Fibroblast of lung (primary cell): ENCODE measurements at regions not wholly inside any gene's neighbourhood (a gene's known extent, or its start where the extent isn't known, plus 50 kb on each side); places are given as distances from the start of the nearest gene placed in this dataset.

Experiments used
- DNase-seq, 2 donors: peaks; one replicate each; pipeline versions ENCODE4 v3.0.0 to v3.0.0-alpha.2; 2010; ENCODE audit warnings: low read depth in 2 of 2
- H2AFZ ChIP-seq: 2 replicates; pipeline ENCODE4 v1.5.1; 2012; ENCODE audit warnings: low read length, control low read depth, inconsistent platforms
- H3K27ac ChIP-seq: 2 replicates; pipeline ENCODE4 v1.5.1; 2011; ENCODE audit warnings: low read length, control low read depth; ENCODE audit not compliant: insufficient read depth
- H3K27me3 ChIP-seq: 2 replicates; pipeline ENCODE4 v1.5.1; 2011; ENCODE audit warnings: mild to moderate bottlenecking, low read length; ENCODE audit not compliant: control insufficient read depth, insufficient read depth
- H3K36me3 ChIP-seq: 2 replicates; pipeline ENCODE4 v1.5.1; 2011; ENCODE audit warnings: low read length; ENCODE audit not compliant: control insufficient read depth, insufficient read depth
- H3K4me1 ChIP-seq: 2 replicates; pipeline ENCODE4 v1.5.1; 2011; ENCODE audit warnings: low read length; ENCODE audit not compliant: control insufficient read depth, insufficient read depth; ENCODE audit errors: extremely low read depth
- H3K4me2 ChIP-seq: 2 replicates; pipeline ENCODE4 v1.5.1; 2011; ENCODE audit warnings: low read length, control low read depth; ENCODE audit not compliant: insufficient read depth; ENCODE audit errors: extremely low read depth
- H3K4me3 ChIP-seq, 4 experiments: fragments of 200-600 bp in 1 of 4; sonication (generic) in 1 of 4; replicated peaks in 1 of 4; 2 replicates each; pipeline ENCODE4 v1.5.1; 2011 to 2016; ENCODE audit warnings: low read length in 4 of 4, low read depth in 3 of 4, mild to moderate bottlenecking in 3 of 4, control low read depth in 2 of 4, inconsistent platforms in 1 of 4, mixed read lengths in 1 of 4; ENCODE audit not compliant: insufficient read depth in 1 of 4; ENCODE audit errors: control extremely low read depth in 1 of 4
- H3K79me2 ChIP-seq: 2 replicates; pipeline ENCODE4 v1.5.1; 2012; ENCODE audit warnings: mild to moderate bottlenecking, low read length, inconsistent platforms; ENCODE audit not compliant: control insufficient read depth, insufficient read depth
- H3K9ac ChIP-seq: 2 replicates; pipeline ENCODE4 v1.5.1; 2011; ENCODE audit warnings: mild to moderate bottlenecking, low read length, control low read depth; ENCODE audit not compliant: insufficient read depth
- H3K9me3 ChIP-seq: 2 replicates; pipeline ENCODE4 v1.5.1; 2012; ENCODE audit warnings: low read depth, low read length; ENCODE audit not compliant: control insufficient read depth, insufficient read depth
- H4K20me1 ChIP-seq: 2 replicates; pipeline ENCODE4 v1.5.1; 2011; ENCODE audit warnings: low read length; ENCODE audit not compliant: control insufficient read depth, insufficient read depth; ENCODE audit errors: extremely low read depth
- EZH2 ChIP-seq: IDR thresholded peaks from 2 replicates; pipeline ENCODE4 v1.5.1; 2012; ENCODE audit warnings: low read length, control low read depth, mild to moderate bottlenecking; ENCODE audit errors: missing control alignments
- TF ChIP-seq, protein P1 (sequence below), 2 donors: IDR thresholded peaks in 1 of 2; conservative IDR thresholded peaks in 1 of 2; 1 replicate in 1 of 2; 2 replicates in 1 of 2; pipeline ENCODE4 v1.5.1; 2011 to 2012; ENCODE audit warnings: low read length in 2 of 2, control low read depth in 1 of 2, inconsistent platforms in 1 of 2, low read depth in 1 of 2, mild to moderate bottlenecking in 1 of 2

DNA sequence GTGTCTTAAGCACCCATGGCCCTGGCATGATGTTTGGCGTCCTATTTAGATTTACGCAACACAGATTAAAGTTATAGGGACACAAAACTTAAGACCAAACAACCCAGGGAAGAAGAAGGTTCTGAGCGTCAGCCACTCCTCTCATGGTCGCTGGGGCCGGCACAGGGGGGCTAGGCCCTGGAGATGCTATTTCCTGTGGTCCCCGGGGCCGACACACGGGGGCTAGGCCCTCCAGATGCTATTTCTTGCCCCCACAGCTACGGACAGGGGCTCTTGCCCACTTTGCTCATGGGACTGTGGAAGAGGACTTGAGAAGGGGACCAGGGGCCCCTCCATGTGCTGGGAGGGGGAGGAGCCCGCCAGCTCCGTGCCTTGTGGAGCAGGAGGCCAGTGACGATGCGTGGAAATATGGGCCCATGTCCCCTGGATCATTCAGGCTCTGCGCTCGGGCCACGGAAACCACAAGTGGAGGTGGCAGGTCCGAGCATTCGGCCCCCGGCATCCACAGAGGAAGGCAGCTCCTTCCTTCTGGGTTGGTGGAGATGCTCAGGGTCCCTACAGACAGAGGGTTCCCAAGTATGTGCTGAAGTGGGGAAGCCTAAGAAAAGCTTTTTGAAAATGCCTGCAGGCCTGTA lies 711.1 kb downstream of the BRD1 start:
- Histone ChIP-seq H3K9me3 (no peaks in the 10 kb centered on the region), H3K79me2 (no peaks in the 10 kb centered on the region), H4K20me1 (no peaks in the 10 kb centered on the region), H3K9ac (no peak overlapping the region), H3K36me3 (no peaks in the 10 kb centered on the region), H3K4me2 (no peak overlapping the region), H3K27me3 (no peaks in the 10 kb centered on the region), H3K4me3 (no peak overlapping the region), H3K4me1 (no peaks in the 10 kb centered on the region), H3K27ac (no peak overlapping the region), H2AFZ (no peak overlapping the region)
- TF ChIP-seq, protein P1, sequence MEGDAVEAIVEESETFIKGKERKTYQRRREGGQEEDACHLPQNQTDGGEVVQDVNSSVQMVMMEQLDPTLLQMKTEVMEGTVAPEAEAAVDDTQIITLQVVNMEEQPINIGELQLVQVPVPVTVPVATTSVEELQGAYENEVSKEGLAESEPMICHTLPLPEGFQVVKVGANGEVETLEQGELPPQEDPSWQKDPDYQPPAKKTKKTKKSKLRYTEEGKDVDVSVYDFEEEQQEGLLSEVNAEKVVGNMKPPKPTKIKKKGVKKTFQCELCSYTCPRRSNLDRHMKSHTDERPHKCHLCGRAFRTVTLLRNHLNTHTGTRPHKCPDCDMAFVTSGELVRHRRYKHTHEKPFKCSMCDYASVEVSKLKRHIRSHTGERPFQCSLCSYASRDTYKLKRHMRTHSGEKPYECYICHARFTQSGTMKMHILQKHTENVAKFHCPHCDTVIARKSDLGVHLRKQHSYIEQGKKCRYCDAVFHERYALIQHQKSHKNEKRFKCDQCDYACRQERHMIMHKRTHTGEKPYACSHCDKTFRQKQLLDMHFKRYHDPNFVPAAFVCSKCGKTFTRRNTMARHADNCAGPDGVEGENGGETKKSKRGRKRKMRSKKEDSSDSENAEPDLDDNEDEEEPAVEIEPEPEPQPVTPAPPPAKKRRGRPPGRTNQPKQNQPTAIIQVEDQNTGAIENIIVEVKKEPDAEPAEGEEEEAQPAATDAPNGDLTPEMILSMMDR (conservative IDR thresholded peaks at IDR 0.05 in 1 of 2, IDR thresholded peaks at IDR 0.05 in 1 of 2; ENCODE audit: low read depth in 1 of 2, low read length in 2 of 2): no peak
- TF ChIP-seq EZH2: no peak
- no peak for DNase-seq

DNA sequence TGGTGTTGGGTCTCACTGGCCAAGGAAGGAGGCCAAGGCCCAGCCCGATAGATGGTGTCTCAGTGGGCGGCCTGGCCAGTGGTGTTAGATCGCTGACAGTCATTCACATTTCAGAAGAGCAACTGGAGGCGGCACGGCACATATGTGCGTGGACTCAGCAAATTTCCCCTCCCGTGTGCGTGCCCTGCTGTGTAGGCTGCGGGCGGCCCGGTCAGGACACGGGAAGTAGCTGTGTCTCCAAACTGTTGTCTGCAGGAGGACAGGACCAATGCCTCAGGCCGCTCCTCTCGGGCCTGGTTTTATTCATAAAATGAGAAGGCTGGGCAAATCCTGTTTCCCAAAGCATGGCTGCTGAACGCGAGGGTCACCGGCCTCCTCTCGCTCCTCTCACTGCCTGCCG lies 711.7 kb downstream of the BRD1 start:
- no peaks in the 10 kb centered on the region for H3K79me2 ChIP-seq
- H3K9me3 ChIP-seq: no peaks in the 10 kb centered on the region
- no peaks in the 10 kb centered on the region for H3K36me3 ChIP-seq
- no peak overlapping the region for H2AFZ ChIP-seq
- no peak for DNase-seq
- H3K4me1 ChIP-seq: no peaks in the 10 kb centered on the region
- H3K4me2 ChIP-seq: no peak overlapping the region
- TF ChIP-seq, protein P1 (conservative IDR thresholded peaks at IDR 0.05 in 1 of 2, IDR thresholded peaks at IDR 0.05 in 1 of 2; ENCODE audit: low read depth in 1 of 2, low read length in 2 of 2): no peak
- TF ChIP-seq EZH2: no peak
- H3K9ac ChIP-seq: no peak overlapping the region
- no peaks in the 10 kb centered on the region for H4K20me1 ChIP-seq
- no peak overlapping the region for H3K27ac ChIP-seq
- no peaks in the 10 kb centered on the region for H3K27me3 ChIP-seq
- no peak overlapping the region for H3K4me3 ChIP-seq

- no peaks in the 10 kb centered on the region for H3K79me2 ChIP-seq
- TF ChIP-seq EZH2: no peak
- TF ChIP-seq, protein P1 (conservative IDR thresholded peaks at IDR 0.05 in 1 of 2, IDR thresholded peaks at IDR 0.05 in 1 of 2; ENCODE audit: low read depth in 1 of 2, low read length in 2 of 2): no peak
- H3K4me1 ChIP-seq: no peaks in the 10 kb centered on the region
- no peaks in the 10 kb centered on the region for H3K27me3 ChIP-seq
- no peak overlapping the region for H3K27ac ChIP-seq
- no peak overlapping the region for H3K4me2 ChIP-seq
- H2AFZ ChIP-seq: no peak overlapping the region
- H3K9me3 ChIP-seq: no peaks in the 10 kb centered on the region
- no peak for DNase-seq
- H3K36me3 ChIP-seq: no peaks in the 10 kb centered on the region
- H3K4me3 ChIP-seq: no peak overlapping the region
- no peak overlapping the region for H3K9ac ChIP-seq
- H4K20me1 ChIP-seq: no peaks in the 10 kb centered on the region
These were observed 712.5 kb downstream of the BRD1 start for GRCh38 chr22:49115197-49115596.
